Fibroblast of villous mesenchyme (primary cell): ENCODE measurements at regions not wholly inside any gene's neighbourhood (a gene's known extent, or its start where the extent isn't known, plus 50 kb on each side); places are given as distances from the start of the nearest gene placed in this dataset.
A peak's percentile ranks its signal among the peaks of the same experiment; 100 is the strongest.
"Not testable (repeated sequence)": the region's sequence is repeated elsewhere in the genome, so short reads cannot be mapped to it uniquely, and the experiment has no call there.

ENCODE experiments used
- DNase-seq: peaks from one replicate; pipeline ENCODE4 v3.0.0-alpha.2; 2010; ENCODE audit warnings: low read depth
- H3K4me3 ChIP-seq: 2 replicates; pipeline ENCODE4 v1.5.1; 2011; ENCODE audit warnings: low read depth, mild to moderate bottlenecking, low read length
- CTCF ChIP-seq: IDR thresholded peaks from 2 replicates; pipeline ENCODE4 v1.5.1; 2012; ENCODE audit warnings: low read depth, mild to moderate bottlenecking, low read length; ENCODE audit not compliant: insufficient read depth

GRCh38 chr6:21726676-21727075, 133.1 kb downstream of the SOX4 start:
- no peak overlapping the region for H3K4me3 ChIP-seq
- no peak for DNase-seq
- TF ChIP-seq CTCF, result no peak

GRCh38 chr6:21728141-21728540, 134.6 kb downstream of the SOX4 start:
- no peak for TF ChIP-seq CTCF
- no peak overlapping the region for H3K4me3 ChIP-seq
- no peak for DNase-seq

GRCh38 chr6:21729431-21729830, 135.9 kb downstream of the SOX4 start:
- TF ChIP-seq CTCF, result no peak
- DNase-seq, result no peak

GRCh38 chr6:21730533-21730932, 137.0 kb downstream of the SOX4 start:
- H3K4me3 ChIP-seq, result no peak overlapping the region
- DNase-seq, result no peak
- no peak for TF ChIP-seq CTCF

More at GRCh38 chr6:21729431-21729830, 135.9 kb downstream of the SOX4 start:
- no peak overlapping the region for H3K4me3 ChIP-seq

GRCh38 chr6:21731411-21732031, 138.0 kb downstream of the SOX4 start:
- peak; percentile 24 for DNase-seq
- TF ChIP-seq CTCF, result no peak
- H3K4me3 ChIP-seq, result no peak overlapping the region

- peak; percentile 30 for DNase-seq
- not testable (repeated sequence) for H3K4me3 ChIP-seq
These were observed 138.6 kb downstream of the SOX4 start for GRCh38 chr6:21732032-21732730.

- H3K4me3 ChIP-seq, result no peak overlapping the region
- DNase-seq, result no peak
- no peak for TF ChIP-seq CTCF
These were observed 139.2 kb downstream of the SOX4 start for GRCh38 chr6:21732731-21733130.
